Heart right ventricle (tissue), 16 donors: ENCODE measurements at regions not wholly inside any gene's neighbourhood (a gene's known extent, or its start where the extent isn't known, plus 50 kb on each side); places are given as distances from the start of the nearest gene placed in this dataset.

Source experiments
- ATAC-seq, 8 donors: fragments of 200-7000 bp; cut with Tn5 transposase; one replicate each; pipeline ENCODE4 v1.9.1; 2020; ENCODE audit warnings: mild to moderate bottlenecking in 8 of 8, moderate library complexity in 8 of 8, moderate number of reproducible peaks in 1 of 8
- DNase-seq, 2 donors: peaks; one replicate each; pipeline ENCODE4 v3.0.0-alpha.2; 2020
- H3K27ac ChIP-seq, 10 donors: fragments of 200-600 bp; sonication (generic) in 2 of 10; one replicate each; pipeline versions ENCODE4 v1.5.0 to v1.8.0; 2020 to 2022; ENCODE audit warnings: mild to moderate bottlenecking in 3 of 10
- H3K27me3 ChIP-seq, 7 donors: fragments of 200-600 bp; one replicate each; pipeline ENCODE4 v1.8.0; 2021 to 2022; ENCODE audit warnings: mild to moderate bottlenecking in 2 of 7
- H3K36me3 ChIP-seq, 9 donors: fragments of 200-600 bp; sonication (generic) in 1 of 9; one replicate each; pipeline versions ENCODE4 v1.5.0 to v1.8.0; 2020 to 2022; ENCODE audit warnings: mild to moderate bottlenecking in 2 of 9
- H3K4me1 ChIP-seq, 9 donors: fragments of 200-600 bp; sonication (generic) in 1 of 9; one replicate each; pipeline versions ENCODE4 v1.5.0 to v1.8.0; 2020 to 2022; ENCODE audit warnings: mild to moderate bottlenecking in 4 of 9
- H3K4me3 ChIP-seq, 10 donors: fragments of 200-600 bp; sonication (generic) in 2 of 10; one replicate each; pipeline versions ENCODE4 v1.5.0 to v1.8.0; 2020 to 2022; ENCODE audit warnings: mild to moderate bottlenecking in 7 of 10, moderate library complexity in 2 of 10
- H3K9me3 ChIP-seq, 11 donors: fragments of 200-600 bp in 10 of 11; sonication (generic) in 2 of 11; one replicate each; pipeline versions ENCODE4 v1.5.0 to v1.8.0; 2013 to 2022; ENCODE audit warnings: mild to moderate bottlenecking in 2 of 11, control low read depth in 1 of 11, moderate library complexity in 1 of 11
- WGBS, 2 donors: extraction: QIAGEN DNeasy Blood & Tissue Kit; methylation state at CpG; one replicate each; pipeline ENCODE4 v1.1.7; 2013; ENCODE audit warnings: inconsistent platforms in 1 of 2; 5-methylcytosine and 5-hydroxymethylcytosine counted together
- intact Hi-C, 10 donors: fragments of 100-400 bp; cut with DNase I; formaldehyde crosslinking; loops; one replicate each; pipeline versions ENCODE4 v1.11.1 to v1.14.2; 2022
- TF ChIP-seq, protein P1 (sequence below), 9 donors: fragments of 200-600 bp; sonication (generic) in 2 of 9; IDR thresholded peaks; one replicate each; pipeline versions ENCODE4 v1.5.0 to v1.8.0; 2021 to 2022; ENCODE audit warnings: antibody characterized with exemption in 9 of 9, mild to moderate bottlenecking in 5 of 9, moderate library complexity in 1 of 9
- donor health status: Arrhythmogenic right ventricular cardiomyopathy.
- donor health status: ischemic (EF 13 %, LVEDD 7.1; RV severe dilation, severe dysfunction).
- donor health status: healthy with polysubstance abuse.
- donor health status: DM: no; HTN: yes; CAD: no.
- donor health status: DM: no; HTN: no; CAD: no.
- donor health status: ischemic (EF 25% LVEDD 6.9; RV normal size, moderate dysfunction).
- donor health status: ischemic (EF 25% LVEDD 5.7; RV mildly dilated, moderate dysfunction).
- donor health status: healthy.
- donor health status: DM: yes; HTN: yes; CAD: no.
- donor health status: Ischemic cardiomyopathy.
- donor health status: ischemic (EF 35%, LVEDD 5.7; RV mildly dilated, moderate dysfunction).
- donor health status: nonischemic (EF 11% LVEDD 7.7; RV severe dilation, severe dysfunction).
- donor health status: DM: yes; HTN: yes; CAD: no.
- donor health status: PGD.
- donor health status: ischemic (EF 29% LVEDD 5.4; RV normal size, mild dysfunction).
- donor health status: nonischemic (EF 23%, LVEDD 6.1; RV moderate dilation, normal function).

DNA sequence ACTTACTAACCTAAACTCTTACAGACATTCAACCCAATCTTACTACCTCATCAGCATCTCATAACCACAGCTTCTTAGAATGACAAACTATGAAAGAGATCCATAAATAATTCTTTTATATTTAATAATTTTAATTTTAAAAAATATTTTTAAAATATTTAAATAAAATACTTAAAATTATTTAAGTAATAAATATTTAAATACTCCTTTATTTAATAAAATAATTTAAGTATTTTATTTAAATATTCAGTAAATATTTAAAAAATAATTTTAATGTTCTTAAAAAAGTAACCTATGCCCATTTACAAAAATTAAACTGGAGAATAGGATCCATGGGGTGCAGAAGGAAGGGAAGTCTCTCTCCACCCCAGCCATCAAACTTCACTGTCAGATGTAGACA, 627.3 kb upstream of the MGMT start:
- H3K27me3 ChIP-seq: no peaks in the 10 kb centered on the region
- no peaks in the 10 kb centered on the region for H3K36me3 ChIP-seq
- intact Hi-C loops: no loop called here
- ATAC-seq (no peak), DNase-seq (no peak)
- H3K27ac ChIP-seq: no peak overlapping the region
- TF ChIP-seq, protein P1, sequence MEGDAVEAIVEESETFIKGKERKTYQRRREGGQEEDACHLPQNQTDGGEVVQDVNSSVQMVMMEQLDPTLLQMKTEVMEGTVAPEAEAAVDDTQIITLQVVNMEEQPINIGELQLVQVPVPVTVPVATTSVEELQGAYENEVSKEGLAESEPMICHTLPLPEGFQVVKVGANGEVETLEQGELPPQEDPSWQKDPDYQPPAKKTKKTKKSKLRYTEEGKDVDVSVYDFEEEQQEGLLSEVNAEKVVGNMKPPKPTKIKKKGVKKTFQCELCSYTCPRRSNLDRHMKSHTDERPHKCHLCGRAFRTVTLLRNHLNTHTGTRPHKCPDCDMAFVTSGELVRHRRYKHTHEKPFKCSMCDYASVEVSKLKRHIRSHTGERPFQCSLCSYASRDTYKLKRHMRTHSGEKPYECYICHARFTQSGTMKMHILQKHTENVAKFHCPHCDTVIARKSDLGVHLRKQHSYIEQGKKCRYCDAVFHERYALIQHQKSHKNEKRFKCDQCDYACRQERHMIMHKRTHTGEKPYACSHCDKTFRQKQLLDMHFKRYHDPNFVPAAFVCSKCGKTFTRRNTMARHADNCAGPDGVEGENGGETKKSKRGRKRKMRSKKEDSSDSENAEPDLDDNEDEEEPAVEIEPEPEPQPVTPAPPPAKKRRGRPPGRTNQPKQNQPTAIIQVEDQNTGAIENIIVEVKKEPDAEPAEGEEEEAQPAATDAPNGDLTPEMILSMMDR (IDR thresholded peaks at IDR 0.05): no peak
- no peaks in the 10 kb centered on the region for H3K4me1 ChIP-seq
- no peaks in the 10 kb centered on the region for H3K9me3 ChIP-seq
- no peak overlapping the region for H3K4me3 ChIP-seq

DNA sequence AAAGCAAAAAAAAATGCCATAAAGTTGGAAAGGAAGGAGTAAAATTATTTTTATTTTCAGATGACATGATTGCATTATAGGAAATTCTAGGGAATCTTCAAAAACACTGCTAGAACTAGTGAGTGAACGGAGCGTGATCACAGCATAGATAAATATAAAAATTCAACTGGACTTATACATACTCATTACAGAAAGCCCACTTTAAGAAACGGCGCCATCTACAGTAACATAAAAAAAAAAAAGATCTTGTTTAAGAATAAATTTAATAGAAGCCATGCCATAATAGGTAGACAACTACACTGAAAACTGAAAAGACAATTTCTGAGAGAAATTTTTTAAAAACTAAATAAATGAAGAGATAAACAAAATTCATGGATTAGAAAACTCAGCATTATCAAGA, 623.1 kb upstream of the MGMT start:
- Histone ChIP-seq H3K9me3 (no peaks in the 10 kb centered on the region), H3K27ac (no peak overlapping the region), H3K4me1 (peaks cover 0 to 16% (median 6%) of the 10 kb centered on the region in 9 donors), H3K36me3 (no peaks in the 10 kb centered on the region), H3K4me3 (no peak overlapping the region), H3K27me3 (no peaks in the 10 kb centered on the region)
- WGBS, 2 donors: 39 to 41% methylated on average over 4 of the region's 4 CpGs
- DNase-seq (no peak), ATAC-seq (no peak)
- TF ChIP-seq, protein P1 (IDR thresholded peaks at IDR 0.05): peak in 5 of 9 donors; percentile 14 to 42 (median 14)
- intact Hi-C loops: no loop called here

DNA sequence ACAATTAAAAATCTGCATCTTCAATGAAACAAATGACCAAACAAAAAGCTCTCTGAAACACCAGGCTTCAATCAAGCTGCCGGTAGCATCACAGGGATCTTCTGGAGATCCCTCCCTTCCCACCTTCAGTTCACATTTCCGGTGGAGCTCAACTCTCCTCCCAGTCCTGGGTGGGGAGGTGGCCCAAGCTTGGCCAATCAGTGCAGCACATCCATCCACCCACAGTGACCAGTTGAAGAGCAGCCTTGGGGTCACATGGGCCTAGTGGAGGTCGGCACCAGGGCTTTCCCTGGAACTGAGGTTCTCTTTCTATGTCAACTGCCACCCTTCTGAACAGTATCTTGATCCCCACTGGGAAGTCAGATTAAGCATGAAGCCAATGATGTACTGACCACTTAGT, 620.1 kb upstream of the MGMT start:
- intact Hi-C loops: loop anchor here in 1 of 10 donors (1.0 kb wide), 1 partner anchor 19 kb away; no protein-coding TSS in a partner anchor
- WGBS, 2 donors: 86 to 91% methylated on average over 3 of the region's 3 CpGs
- TF ChIP-seq, protein P1 (IDR thresholded peaks at IDR 0.05): no peak

DNA sequence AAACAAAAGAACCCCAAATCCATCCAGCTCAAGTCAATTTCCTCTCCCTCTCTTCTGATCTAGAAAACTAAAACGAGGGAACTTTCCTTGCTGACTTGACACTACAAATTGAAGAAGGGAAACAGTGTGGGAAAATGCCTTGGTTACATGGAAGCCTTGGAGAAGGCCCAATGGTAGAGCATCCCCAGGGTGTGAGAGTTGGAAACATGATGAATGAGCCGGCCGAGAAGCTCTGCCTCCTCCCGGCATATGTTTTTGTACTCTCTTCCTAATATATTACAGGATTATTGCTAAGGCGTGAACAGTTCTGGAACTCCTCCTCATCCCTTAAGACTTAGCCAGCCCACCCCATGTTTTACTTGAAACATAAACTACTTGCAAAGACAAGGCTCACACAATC, 618.2 kb upstream of the MGMT start:
- intact Hi-C loops: no loop called here
- Histone ChIP-seq H3K27ac (peak overlapping the region in 2 of 10 donors; percentile 7 to 51), H3K36me3 (no peaks in the 10 kb centered on the region), H3K4me1 (peaks cover 11 to 52% (median 23%) of the 10 kb centered on the region in 9 donors), H3K9me3 (no peaks in the 10 kb centered on the region), H3K27me3 (no peaks in the 10 kb centered on the region), H3K4me3 (no peak overlapping the region)
- DNase-seq (peak in 1 of 2 donors; percentile 38), ATAC-seq (peak in 7 of 8 donors; percentile 32 to 89 (median 70))
- WGBS, 2 donors: 51 to 52% methylated on average over 5 of the region's 5 CpGs
- TF ChIP-seq, protein P1 (IDR thresholded peaks at IDR 0.05): no peak

More for the DNA sequence above, 620.1 kb upstream of the MGMT start:
- peaks cover 0 to 33% (median 11%) of the 10 kb centered on the region in 9 donors for H3K4me1 ChIP-seq
- no peaks in the 10 kb centered on the region for H3K9me3 ChIP-seq
- no peaks in the 10 kb centered on the region for H3K36me3 ChIP-seq
- no peak overlapping the region for H3K27ac ChIP-seq
- no peak for DNase-seq
- no peak for ATAC-seq
- H3K27me3 ChIP-seq: no peaks in the 10 kb centered on the region
- no peak overlapping the region for H3K4me3 ChIP-seq
